Astrocyte (in vitro differentiated cells and primary cell): ENCODE measurements at regions not wholly inside any gene's neighbourhood (a gene's known extent, or its start where the extent isn't known, plus 50 kb on each side); places are given as distances from the start of the nearest gene placed in this dataset.

Experiments
- DNase-seq: peaks from one replicate; pipeline ENCODE4 v3.0.0-alpha.2; 2010; ENCODE audit warnings: low read depth
- FAIRE-seq: peaks from 2 replicates; lab custom pipeline; 2011; peaks lifted over from hg19 to GRCh38; lab: Jason Lieb, UNC
- H2AFZ ChIP-seq: 2 replicates; pipeline ENCODE4 v1.6.0; 2012; ENCODE audit warnings: low read depth, low read length, inconsistent platforms
- H3K27ac ChIP-seq: 2 replicates; pipeline ENCODE4 v1.5.1; 2011; ENCODE audit warnings: low read depth, low read length, inconsistent platforms
- H3K27me3 ChIP-seq: 2 replicates; pipeline ENCODE4 v1.6.0; 2011; ENCODE audit warnings: low read length, inconsistent platforms; ENCODE audit not compliant: insufficient read depth
- H3K36me3 ChIP-seq: 2 replicates; pipeline ENCODE4 v1.5.1; 2011; ENCODE audit warnings: low read length, inconsistent platforms; ENCODE audit not compliant: insufficient read depth
- H3K4me1 ChIP-seq: 2 replicates; pipeline ENCODE4 v1.5.1; 2011; ENCODE audit warnings: low read length, inconsistent platforms; ENCODE audit not compliant: insufficient read depth
- H3K4me2 ChIP-seq: 2 replicates; pipeline ENCODE4 v1.6.0; 2012; ENCODE audit warnings: low read length, inconsistent platforms
- H3K4me3 ChIP-seq: 2 replicates; pipeline ENCODE4 v1.5.1; 2011; ENCODE audit warnings: low read depth, mild to moderate bottlenecking, low read length, inconsistent platforms; ENCODE audit not compliant: insufficient read depth
- H3K79me2 ChIP-seq: 2 replicates; pipeline ENCODE4 v1.6.0; 2012; ENCODE audit warnings: mild to moderate bottlenecking, low read length, inconsistent platforms; ENCODE audit not compliant: insufficient read depth
- H3K9ac ChIP-seq: 2 replicates; pipeline ENCODE4 v1.6.0; 2012; ENCODE audit warnings: mild to moderate bottlenecking, low read length, inconsistent platforms
- H3K9me3 ChIP-seq: 2 replicates; pipeline ENCODE4 v1.5.1; 2012; ENCODE audit warnings: low read depth, mild to moderate bottlenecking, low read length, inconsistent platforms; ENCODE audit not compliant: insufficient read depth
- H4K20me1 ChIP-seq: 2 replicates; pipeline ENCODE4 v1.6.0; 2012; ENCODE audit warnings: low read length, inconsistent platforms; ENCODE audit not compliant: insufficient read depth
- H3K27ac Mint-ChIP-seq: one replicate; pipeline ENCODE4 v1.8.0; 2021; ENCODE audit warnings: mild to moderate bottlenecking, mixed read lengths; ENCODE audit not compliant: unreplicated experiment
- H3K27me3 Mint-ChIP-seq: one replicate; pipeline ENCODE4 v1.8.0; 2021; ENCODE audit warnings: low read depth, mixed read lengths; ENCODE audit not compliant: unreplicated experiment
- H3K36me3 Mint-ChIP-seq: one replicate; pipeline ENCODE4 v1.8.0; 2021; ENCODE audit warnings: low read depth, mixed read lengths; ENCODE audit not compliant: unreplicated experiment
- H3K4me1 Mint-ChIP-seq: one replicate; pipeline ENCODE4 v1.8.0; 2021; ENCODE audit warnings: low read depth, mixed read lengths; ENCODE audit not compliant: unreplicated experiment
- H3K4me3 Mint-ChIP-seq: one replicate; pipeline ENCODE4 v1.8.0; 2021; ENCODE audit warnings: mild to moderate bottlenecking, moderate library complexity, mixed read lengths; ENCODE audit not compliant: unreplicated experiment
- H3K9me3 Mint-ChIP-seq: one replicate; pipeline ENCODE4 v1.8.0; 2021; ENCODE audit warnings: mild to moderate bottlenecking, mixed read lengths; ENCODE audit not compliant: unreplicated experiment
- CTCF ChIP-seq: IDR thresholded peaks from 2 replicates; pipeline ENCODE4 v1.5.1; 2011; ENCODE audit warnings: low read depth, mild to moderate bottlenecking, inconsistent platforms, low read length, moderate library complexity; ENCODE audit not compliant: insufficient read depth
- EZH2 ChIP-seq: IDR thresholded peaks from 2 replicates; pipeline ENCODE4 v1.6.1; 2012; ENCODE audit warnings: mild to moderate bottlenecking, low read length, inconsistent platforms; ENCODE audit not compliant: insufficient read depth

- H3K27me3 ChIP-seq, result no peaks in the 10 kb centered on the region
- H4K20me1 ChIP-seq, result no peaks in the 10 kb centered on the region
- H3K27me3 Mint-ChIP-seq, result no peaks in the 10 kb centered on the region
- no peaks in the 10 kb centered on the region for H3K79me2 ChIP-seq
- H3K36me3 Mint-ChIP-seq, result no peaks in the 10 kb centered on the region
- DNase-seq (no peak), FAIRE-seq (no peak)
- H3K4me3 Mint-ChIP-seq, result no peak overlapping the region
- no peak overlapping the region for H3K27ac ChIP-seq
- no peak overlapping the region for H3K4me3 ChIP-seq
- no peak overlapping the region for H3K4me2 ChIP-seq
- TF ChIP-seq CTCF (no peak), EZH2 (no peak)
- peak overlapping the region; percentile 95 for H3K27ac Mint-ChIP-seq
- peaks cover 4% of the 10 kb centered on the region for H3K4me1 ChIP-seq
- no peaks in the 10 kb centered on the region for H3K9me3 Mint-ChIP-seq
- H3K4me1 Mint-ChIP-seq, result peaks cover 18% of the 10 kb centered on the region
- no peaks in the 10 kb centered on the region for H3K36me3 ChIP-seq
- H3K9ac ChIP-seq, result no peak overlapping the region
- no peaks in the 10 kb centered on the region for H3K9me3 ChIP-seq
- peak overlapping the region; percentile 59 for H2AFZ ChIP-seq
Observed at GRCh38 chr2:164009756-164010337, 274.0 kb upstream of the FIGN start.

GRCh38 chr2:164008752-164009151, 272.9 kb upstream of the FIGN start:
- TF ChIP-seq EZH2 (no peak), CTCF (no peak)
- H3K9me3 Mint-ChIP-seq, result no peaks in the 10 kb centered on the region
- Histone ChIP-seq H4K20me1 (no peaks in the 10 kb centered on the region), H3K27me3 (no peaks in the 10 kb centered on the region), H3K4me2 (no peak overlapping the region), H2AFZ (no peak overlapping the region), H3K4me1 (no peaks in the 10 kb centered on the region), H3K36me3 (no peaks in the 10 kb centered on the region), H3K27ac (no peak overlapping the region), H3K9ac (no peak overlapping the region), H3K9me3 (no peaks in the 10 kb centered on the region), H3K4me3 (no peak overlapping the region), H3K79me2 (no peaks in the 10 kb centered on the region)
- peaks cover 7% of the 10 kb centered on the region for H3K4me1 Mint-ChIP-seq
- H3K27ac Mint-ChIP-seq, result no peak overlapping the region
- H3K27me3 Mint-ChIP-seq, result no peaks in the 10 kb centered on the region
- DNase-seq (no peak), FAIRE-seq (no peak)
- H3K36me3 Mint-ChIP-seq, result no peaks in the 10 kb centered on the region
- H3K4me3 Mint-ChIP-seq, result no peak overlapping the region

GRCh38 chr2:164006704-164007103, 270.9 kb upstream of the FIGN start:
- Histone ChIP-seq H3K4me3 (no peak overlapping the region), H3K27ac (no peak overlapping the region), H4K20me1 (no peaks in the 10 kb centered on the region), H3K9ac (no peak overlapping the region), H3K4me2 (no peak overlapping the region), H3K9me3 (no peaks in the 10 kb centered on the region), H3K79me2 (no peaks in the 10 kb centered on the region), H3K4me1 (no peaks in the 10 kb centered on the region), H3K36me3 (no peaks in the 10 kb centered on the region), H2AFZ (no peak overlapping the region), H3K27me3 (no peaks in the 10 kb centered on the region)
- Mint-ChIP-seq H3K4me3 (no peak overlapping the region), H3K9me3 (no peaks in the 10 kb centered on the region), H3K27ac (no peak overlapping the region), H3K4me1 (peaks cover 7% of the 10 kb centered on the region), H3K36me3 (no peaks in the 10 kb centered on the region), H3K27me3 (no peaks in the 10 kb centered on the region)
- DNase-seq, result no peak
- TF ChIP-seq EZH2 (no peak), CTCF (no peak)
- no peak for FAIRE-seq
